NCI-H774 (cell line): ENCODE measurements at regions not wholly inside any gene's neighbourhood (a gene's known extent, or its start where the extent isn't known, plus 50 kb on each side); places are given as distances from the start of the nearest gene placed in this dataset.
"Not testable (repeated sequence)": the region's sequence is repeated elsewhere in the genome, so short reads cannot be mapped to it uniquely, and the experiment has no call there.

Source experiments
- DNase-seq: peaks from one replicate; lab custom pipeline; 2025; lab: John Stamatoyannopoulos, UW

GRCh38 chr21:16218682-16219343 lies 489.0 kb downstream of the USP25 start:
- DNase-seq = no peak

- DNase-seq = not testable (repeated sequence)
Measured at GRCh38 chr21:16224756-16225155, 495.0 kb downstream of the USP25 start.

- no peak for DNase-seq
Measured at GRCh38 chr21:16239659-16240265, 510.0 kb downstream of the USP25 start.

- DNase-seq = no peak
Measured at GRCh38 chr21:16241016-16241415, 511.2 kb downstream of the USP25 start.

GRCh38 chr21:16241479-16241963 lies 511.7 kb downstream of the USP25 start:
- DNase-seq = no peak

GRCh38 chr21:16243396-16243795 lies 513.6 kb downstream of the USP25 start:
- no peak for DNase-seq

GRCh38 chr21:16248705-16249104 lies 518.9 kb downstream of the USP25 start:
- DNase-seq = no peak

GRCh38 chr21:16250273-16250672 lies 520.5 kb downstream of the USP25 start:
- no peak for DNase-seq

GRCh38 chr21:16258844-16259611 lies 529.2 kb downstream of the USP25 start:
- no peak for DNase-seq

- no peak for DNase-seq
Measured at GRCh38 chr21:16262091-16262490, 532.3 kb downstream of the USP25 start.

- DNase-seq = no peak
Measured at GRCh38 chr21:16264319-16264718, 534.5 kb downstream of the USP25 start.

- DNase-seq = no peak
Measured at GRCh38 chr21:16269476-16269875, 539.7 kb downstream of the USP25 start.

- DNase-seq = no peak
Measured at GRCh38 chr21:16279731-16280581, 550.2 kb downstream of the USP25 start.

- DNase-seq = no peak
Measured at GRCh38 chr21:16280686-16281091, 550.9 kb downstream of the USP25 start.

GRCh38 chr21:16283516-16283915 lies 553.7 kb downstream of the USP25 start:
- no peak for DNase-seq

GRCh38 chr21:16285605-16286126 lies 555.9 kb downstream of the USP25 start:
- DNase-seq = no peak

GRCh38 chr21:16287046-16287445 lies 557.3 kb downstream of the USP25 start:
- no peak for DNase-seq

GRCh38 chr21:16291296-16291695 lies 561.5 kb downstream of the USP25 start:
- DNase-seq = no peak

GRCh38 chr21:16294128-16294527 lies 564.3 kb downstream of the USP25 start:
- DNase-seq = no peak

- DNase-seq = peak; percentile 23
Measured at GRCh38 chr21:16302851-16303282, 573.1 kb downstream of the USP25 start.

GRCh38 chr21:16304174-16305095 lies 574.7 kb downstream of the USP25 start:
- no peak for DNase-seq
